SJSA1 (cell line): ENCODE measurements at regions not wholly inside any gene's neighbourhood (a gene's known extent, or its start where the extent isn't known, plus 50 kb on each side); places are given as distances from the start of the nearest gene placed in this dataset.
"Not testable (repeated sequence)": the region's sequence is repeated elsewhere in the genome, so short reads cannot be mapped to it uniquely, and the experiment has no call there.

Experiments used
- DNase-seq, 2 experiments: peaks; one replicate each; pipeline ENCODE4 v3.0.0-alpha.2; 2015 to 2020; ENCODE audit warnings: low spot score in 2 of 2, low read depth in 1 of 2
- H3K27ac ChIP-seq: fragments of 250-450 bp; sonication (Bioruptor Pico); 2 replicates; pipeline ENCODE4 v1.5.1; 2020; ENCODE audit warnings: mild to moderate bottlenecking, moderate library complexity
- H3K27me3 ChIP-seq: fragments of 250-450 bp; sonication (Bioruptor Pico); replicated peaks from 2 replicates; pipeline ENCODE4 v1.5.1; 2020; ENCODE audit warnings: mild to moderate bottlenecking, moderate library complexity
- H3K36me3 ChIP-seq: fragments of 250-450 bp; sonication (Bioruptor Pico); 2 replicates; pipeline ENCODE4 v1.5.1; 2020; ENCODE audit warnings: mild to moderate bottlenecking
- H3K4me1 ChIP-seq: fragments of 250-450 bp; sonication (Bioruptor Pico); replicated peaks from 2 replicates; pipeline ENCODE4 v1.6.1; 2021; ENCODE audit warnings: mild to moderate bottlenecking
- H3K4me3 ChIP-seq: fragments of 250-450 bp; sonication (Bioruptor Pico); 2 replicates; pipeline ENCODE4 v1.5.1; 2020; ENCODE audit warnings: mild to moderate bottlenecking
- H3K9me3 ChIP-seq: fragments of 250-450 bp; sonication (Bioruptor Pico); replicated peaks from 2 replicates; pipeline ENCODE4 v1.5.1; 2020; ENCODE audit warnings: mild to moderate bottlenecking

DNA sequence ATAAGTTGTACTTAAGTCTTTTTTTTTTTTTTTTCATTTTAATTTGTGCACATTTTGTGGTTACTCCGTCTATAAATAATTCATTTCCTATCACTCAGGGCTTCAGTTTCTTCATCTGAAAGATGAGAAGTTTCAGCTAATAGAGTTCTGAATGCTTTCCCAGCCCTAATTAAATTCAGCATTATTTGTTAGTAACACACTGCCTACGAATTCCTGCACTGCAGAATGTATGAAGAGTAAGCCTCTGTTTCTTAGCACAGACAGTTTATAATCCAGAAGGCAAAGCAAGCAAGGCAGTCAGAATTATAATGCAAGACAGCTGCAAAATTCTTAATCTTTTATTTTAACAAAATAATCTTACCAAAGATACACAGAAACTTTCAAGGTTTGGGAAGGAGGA lies 138.0 kb upstream of the GHR start:
- Histone ChIP-seq H3K27ac (no peak overlapping the region), H3K4me1 (no peaks in the 10 kb centered on the region), H3K36me3 (no peaks in the 10 kb centered on the region), H3K27me3 (no peaks in the 10 kb centered on the region), H3K4me3 (no peak overlapping the region), H3K9me3 (no peaks in the 10 kb centered on the region)
- DNase-seq, result no peak

DNA sequence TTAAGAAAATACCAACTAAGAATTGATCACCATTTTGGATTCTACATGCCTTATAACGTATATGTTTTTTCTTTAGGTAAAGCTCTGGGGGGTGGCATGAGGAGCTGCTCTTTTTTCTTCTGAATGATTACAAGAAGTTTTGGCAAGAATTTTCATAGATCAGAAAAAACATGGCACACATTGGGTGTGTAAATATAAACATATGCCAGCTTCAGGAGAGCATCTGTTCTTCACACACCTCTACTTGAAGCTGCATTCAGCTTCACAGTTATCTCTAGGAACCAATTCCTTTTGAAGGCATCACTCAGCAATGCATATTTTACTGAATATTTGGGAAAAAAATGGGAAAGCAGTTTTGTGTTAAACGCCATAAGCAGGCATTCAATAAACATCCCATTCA lies 122.7 kb upstream of the GHR start:
- DNase-seq, result no peak
- Histone ChIP-seq H3K27ac (no peak overlapping the region), H3K27me3 (no peaks in the 10 kb centered on the region), H3K4me3 (no peak overlapping the region), H3K9me3 (no peaks in the 10 kb centered on the region), H3K4me1 (no peaks in the 10 kb centered on the region), H3K36me3 (no peaks in the 10 kb centered on the region)

DNA sequence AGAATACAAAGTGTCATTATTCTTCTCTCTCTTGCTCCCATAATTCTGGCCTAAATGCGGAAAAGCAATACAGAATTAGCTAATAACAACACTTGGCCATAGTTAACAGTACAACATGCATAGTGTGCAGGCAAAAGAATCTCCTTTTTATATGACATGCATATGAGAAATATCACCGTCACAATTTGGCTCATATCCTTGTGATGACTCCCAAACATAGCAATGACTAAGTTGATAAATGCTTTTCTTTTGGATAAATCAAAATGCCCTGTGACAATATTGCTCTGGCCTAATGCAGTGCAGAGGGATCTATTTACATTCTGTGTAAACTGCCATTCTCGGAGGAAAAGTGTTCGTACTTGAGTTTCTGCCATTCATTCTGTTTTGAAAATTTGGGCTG lies 121.9 kb upstream of the GHR start:
- no peaks in the 10 kb centered on the region for H3K9me3 ChIP-seq
- H3K27me3 ChIP-seq, result no peaks in the 10 kb centered on the region
- H3K36me3 ChIP-seq, result no peaks in the 10 kb centered on the region
- no peak for DNase-seq
- H3K4me3 ChIP-seq, result no peak overlapping the region
- no peaks in the 10 kb centered on the region for H3K4me1 ChIP-seq
- H3K27ac ChIP-seq, result no peak overlapping the region

DNA sequence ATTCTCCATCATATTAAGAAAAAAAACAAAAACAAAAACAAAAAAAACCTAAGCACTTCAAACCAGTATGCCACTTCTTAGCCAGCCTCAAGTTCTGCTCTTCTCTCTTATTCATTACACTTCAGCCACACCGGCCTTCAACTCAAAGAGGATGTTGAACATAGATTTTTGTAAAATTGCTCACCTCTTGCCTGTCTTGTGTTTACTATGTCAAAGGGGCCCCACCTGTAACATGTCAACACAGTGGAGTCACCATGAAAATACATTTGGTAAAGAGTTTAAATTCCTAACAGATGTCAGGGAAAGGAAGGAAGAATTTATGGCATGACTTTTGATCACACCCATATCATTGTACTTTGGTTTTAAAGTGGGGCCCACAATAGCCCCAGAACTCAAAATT lies 121.1 kb upstream of the GHR start:
- H3K4me3 ChIP-seq, result no peak overlapping the region
- no peaks in the 10 kb centered on the region for H3K4me1 ChIP-seq
- no peaks in the 10 kb centered on the region for H3K36me3 ChIP-seq
- no peaks in the 10 kb centered on the region for H3K27me3 ChIP-seq
- DNase-seq, result no peak
- H3K9me3 ChIP-seq, result no peaks in the 10 kb centered on the region
- H3K27ac ChIP-seq, result no peak overlapping the region

DNA sequence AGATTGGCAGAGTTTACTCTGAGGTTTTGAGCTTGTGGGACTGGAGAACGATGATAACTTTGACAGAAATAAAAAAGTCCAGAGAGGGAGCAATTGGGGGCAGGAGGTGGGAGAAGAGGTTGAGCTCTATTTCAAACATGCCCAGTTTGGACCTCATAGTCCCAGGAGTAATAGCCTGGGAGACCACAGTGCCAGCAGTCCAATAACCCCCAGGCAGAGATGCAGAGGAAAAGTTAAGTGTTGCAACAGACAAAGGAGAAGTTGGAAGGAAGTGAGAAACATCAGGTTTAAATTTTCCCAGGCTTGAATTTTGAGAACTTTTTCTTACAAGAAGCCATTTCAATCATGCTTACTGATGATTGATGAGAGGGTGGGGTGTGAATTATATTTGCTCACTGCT lies 117.0 kb upstream of the GHR start:
- no peaks in the 10 kb centered on the region for H3K4me1 ChIP-seq
- H3K27ac ChIP-seq, result no peak overlapping the region
- no peaks in the 10 kb centered on the region for H3K9me3 ChIP-seq
- no peak overlapping the region for H3K4me3 ChIP-seq
- no peaks in the 10 kb centered on the region for H3K27me3 ChIP-seq
- DNase-seq, result no peak
- no peaks in the 10 kb centered on the region for H3K36me3 ChIP-seq

DNA sequence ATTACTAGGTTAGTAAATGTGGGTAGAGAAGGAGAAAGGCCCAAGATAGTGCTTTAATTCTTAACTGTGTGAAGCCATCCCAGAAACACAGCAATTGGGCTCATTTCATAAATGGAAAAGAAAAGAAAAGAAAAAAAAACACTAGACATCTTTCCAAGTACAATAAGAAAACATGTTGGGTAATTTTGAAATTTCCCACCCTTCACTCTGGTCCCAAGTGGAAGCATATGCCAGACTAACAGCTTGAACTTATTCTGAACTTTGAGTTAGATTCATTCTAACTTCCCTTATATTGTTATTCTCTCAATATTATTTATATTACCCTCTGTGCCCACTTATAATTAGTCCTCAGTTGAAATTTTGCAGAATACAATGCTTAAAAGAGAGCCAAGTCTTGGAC lies 113.4 kb upstream of the GHR start:
- Histone ChIP-seq H3K4me1 (no peaks in the 10 kb centered on the region), H3K9me3 (no peaks in the 10 kb centered on the region), H3K27me3 (no peaks in the 10 kb centered on the region), H3K36me3 (no peaks in the 10 kb centered on the region), H3K4me3 (no peak overlapping the region), H3K27ac (no peak overlapping the region)
- DNase-seq, result no peak

DNA sequence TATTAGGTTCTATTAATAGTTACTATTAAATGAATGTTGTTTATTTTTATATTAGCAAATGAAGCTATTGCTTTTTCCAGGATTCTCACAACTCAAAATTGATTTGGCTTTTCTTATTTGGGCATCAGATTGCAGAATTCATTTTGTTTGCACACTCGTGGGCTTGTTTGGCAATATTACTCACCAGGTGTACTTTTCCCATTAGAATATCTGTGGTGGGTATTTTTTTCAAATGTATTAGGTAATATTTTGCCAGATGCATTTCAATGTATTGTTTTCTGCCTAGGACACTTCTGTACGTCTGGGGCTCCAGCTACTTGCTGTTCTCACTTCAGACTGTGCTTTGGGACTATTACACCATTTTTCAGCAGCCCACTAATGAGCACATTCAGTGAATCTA lies 108.0 kb upstream of the GHR start:
- Histone ChIP-seq H3K4me1 (no peaks in the 10 kb centered on the region), H3K36me3 (no peaks in the 10 kb centered on the region), H3K27ac (no peak overlapping the region), H3K4me3 (no peak overlapping the region), H3K27me3 (no peaks in the 10 kb centered on the region), H3K9me3 (no peaks in the 10 kb centered on the region)
- DNase-seq, result no peak

DNA sequence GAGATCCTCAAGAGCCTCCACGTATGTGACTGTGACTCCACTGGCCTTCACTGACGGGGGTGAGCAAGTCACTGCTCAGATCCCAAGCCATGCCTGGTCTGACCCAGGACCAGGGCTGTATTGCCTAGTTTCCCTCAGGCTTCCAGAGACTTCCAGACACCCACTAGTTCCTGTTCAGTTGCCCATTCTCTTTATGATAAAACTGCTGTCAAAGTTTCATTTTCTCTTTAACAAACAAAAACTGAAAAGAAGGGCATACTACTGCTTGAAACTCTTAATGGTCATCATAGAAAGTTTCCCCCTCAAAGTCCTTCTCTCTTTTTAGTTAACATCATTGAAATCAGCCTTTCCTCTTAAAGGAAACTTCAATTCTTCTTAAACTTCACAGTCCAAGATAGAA lies 105.7 kb upstream of the GHR start:
- Histone ChIP-seq H3K9me3 (no peaks in the 10 kb centered on the region), H3K4me3 (no peak overlapping the region), H3K27ac (no peak overlapping the region), H3K27me3 (no peaks in the 10 kb centered on the region), H3K36me3 (no peaks in the 10 kb centered on the region), H3K4me1 (no peaks in the 10 kb centered on the region)
- no peak for DNase-seq

DNA sequence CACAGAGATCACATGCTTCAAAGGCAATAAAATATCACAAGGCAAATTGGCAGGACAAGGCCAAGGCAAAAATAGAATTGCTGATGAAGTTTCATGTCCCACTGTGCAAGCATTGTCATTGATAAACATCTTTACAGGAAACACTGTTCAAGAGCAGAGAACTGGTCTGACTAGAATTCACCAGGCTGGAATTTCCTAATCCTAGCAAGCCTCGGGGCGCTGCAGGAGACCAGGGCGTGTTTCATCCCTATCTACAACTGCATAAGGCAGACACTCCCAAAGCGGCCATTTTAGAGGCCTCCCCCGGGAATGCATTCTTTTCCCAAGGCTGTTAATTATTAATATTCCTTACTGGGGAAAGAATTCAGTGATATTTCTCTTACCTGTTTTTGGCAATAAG lies 103.7 kb upstream of the GHR start:
- not testable (repeated sequence) for H3K4me3 ChIP-seq, H3K4me1 ChIP-seq

DNA sequence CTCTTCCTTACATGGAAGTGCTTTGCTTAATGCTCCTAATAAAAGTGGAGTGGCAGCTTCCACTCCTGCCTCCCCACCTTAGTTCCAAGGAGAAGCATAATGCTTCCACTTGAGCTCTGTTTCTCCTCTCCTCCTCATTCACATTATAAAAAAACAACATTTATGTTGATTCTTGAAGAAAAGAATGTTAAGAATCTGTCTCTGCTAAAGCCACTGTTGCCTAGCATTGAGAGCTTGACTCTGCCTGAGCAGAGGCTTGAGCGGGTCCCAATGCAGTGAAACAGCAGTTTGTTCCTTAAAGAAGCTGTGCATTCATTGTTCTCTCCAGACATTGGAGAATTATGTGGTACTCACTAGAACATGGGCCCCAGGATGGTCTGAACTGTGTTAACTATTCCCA lies 101.5 kb upstream of the GHR start:
- no peak for DNase-seq
- no peaks in the 10 kb centered on the region for H3K9me3 ChIP-seq
- no peaks in the 10 kb centered on the region for H3K27me3 ChIP-seq

More for the DNA sequence above, 103.7 kb upstream of the GHR start:
- H3K36me3 ChIP-seq, H3K27ac ChIP-seq, DNase-seq, H3K9me3 ChIP-seq, H3K27me3 ChIP-seq: not testable (repeated sequence)

DNA sequence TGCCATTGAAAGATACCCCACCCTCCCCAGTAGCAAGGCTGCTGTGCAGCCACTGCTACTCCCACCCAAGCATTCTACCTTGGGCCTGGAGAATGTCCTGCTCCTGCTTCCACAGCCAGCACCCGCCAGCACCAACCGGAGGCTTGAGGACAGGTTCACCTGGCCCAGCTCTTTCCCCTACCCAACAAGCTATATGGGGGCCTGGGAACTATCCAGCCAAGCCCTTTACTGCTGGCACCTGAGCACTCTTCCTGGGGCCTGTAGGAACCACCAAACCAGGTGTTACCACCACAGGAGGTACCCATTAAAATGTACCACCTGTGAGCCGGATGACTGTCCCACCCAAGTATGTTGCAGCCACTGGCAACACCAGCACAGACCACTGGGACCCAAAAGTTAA lies 86.1 kb upstream of the GHR start:
- H3K27ac ChIP-seq, result no peak overlapping the region
- no peaks in the 10 kb centered on the region for H3K4me1 ChIP-seq
- DNase-seq, result no peak
- no peak overlapping the region for H3K4me3 ChIP-seq
- no peaks in the 10 kb centered on the region for H3K9me3 ChIP-seq
- H3K36me3 ChIP-seq, result no peaks in the 10 kb centered on the region
- no peaks in the 10 kb centered on the region for H3K27me3 ChIP-seq

More for the DNA sequence above, 101.5 kb upstream of the GHR start:
- Histone ChIP-seq H3K4me1 (no peaks in the 10 kb centered on the region), H3K36me3 (no peaks in the 10 kb centered on the region), H3K4me3 (no peak overlapping the region), H3K27ac (no peak overlapping the region)

DNA sequence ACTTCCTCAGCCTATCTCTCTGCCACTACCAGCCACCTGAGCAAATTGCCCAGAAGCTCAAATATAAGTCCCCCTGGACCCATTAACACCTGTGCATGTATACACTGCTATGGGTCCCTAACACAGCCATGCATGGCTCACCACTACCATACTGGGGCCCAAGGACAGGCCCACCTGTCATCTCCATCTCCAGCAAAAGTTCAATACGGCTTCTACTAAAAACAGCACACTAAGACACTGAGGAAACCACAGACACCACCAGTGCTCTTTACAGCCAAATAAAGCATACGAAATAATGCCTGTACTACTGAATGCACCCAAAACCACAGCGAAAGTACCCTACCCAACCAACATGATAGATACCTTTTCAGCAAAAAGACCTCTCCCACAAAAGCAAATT lies 85.6 kb upstream of the GHR start:
- no peak for DNase-seq
- Histone ChIP-seq H3K27ac (no peak overlapping the region), H3K4me1 (no peaks in the 10 kb centered on the region), H3K4me3 (no peak overlapping the region), H3K36me3 (no peaks in the 10 kb centered on the region), H3K9me3 (no peaks in the 10 kb centered on the region), H3K27me3 (no peaks in the 10 kb centered on the region)

DNA sequence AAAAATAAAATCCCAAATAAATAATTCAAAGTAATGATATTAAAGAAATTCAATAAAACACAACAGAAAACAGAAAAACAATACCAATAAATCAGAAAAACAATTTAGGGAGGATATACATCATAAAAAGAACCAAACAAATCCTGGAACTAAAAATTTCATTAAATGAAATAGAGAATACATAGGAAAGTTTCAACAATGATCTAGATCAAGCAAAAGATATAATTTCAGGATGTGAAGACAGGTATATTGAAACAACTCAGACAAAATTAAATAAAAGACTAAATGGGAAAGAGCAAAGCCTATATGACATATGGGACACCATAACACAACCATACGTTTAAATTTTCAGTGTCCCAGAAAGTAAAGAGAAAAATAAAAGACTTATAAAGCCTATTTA lies 85.1 kb upstream of the GHR start:
- DNase-seq, result no peak
- Histone ChIP-seq H3K9me3 (no peaks in the 10 kb centered on the region), H3K4me3 (no peak overlapping the region), H3K27me3 (no peaks in the 10 kb centered on the region), H3K27ac (no peak overlapping the region), H3K36me3 (no peaks in the 10 kb centered on the region), H3K4me1 (no peaks in the 10 kb centered on the region)

DNA sequence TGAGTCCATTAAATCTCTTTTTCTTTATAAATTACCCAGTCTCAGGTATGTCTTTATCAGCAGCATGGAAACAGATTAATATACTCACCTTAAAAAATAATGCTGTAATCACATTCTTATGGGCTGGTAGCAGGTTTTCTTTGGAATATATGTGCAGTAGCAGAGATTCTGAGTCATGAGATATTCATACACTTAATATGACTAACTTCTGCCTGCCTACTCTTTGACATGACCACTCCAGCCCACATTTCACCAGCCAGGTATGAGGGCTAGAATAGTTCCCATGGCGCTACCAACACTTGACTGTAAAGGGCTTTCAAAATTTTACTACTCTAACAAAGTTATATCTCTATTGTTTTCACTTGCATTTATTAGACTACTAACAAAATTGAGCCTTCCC lies 74.1 kb upstream of the GHR start:
- Histone ChIP-seq H3K4me3 (no peak overlapping the region), H3K9me3 (no peaks in the 10 kb centered on the region), H3K27me3 (no peaks in the 10 kb centered on the region), H3K4me1 (no peaks in the 10 kb centered on the region), H3K36me3 (no peaks in the 10 kb centered on the region), H3K27ac (no peak overlapping the region)
- DNase-seq, result no peak

DNA sequence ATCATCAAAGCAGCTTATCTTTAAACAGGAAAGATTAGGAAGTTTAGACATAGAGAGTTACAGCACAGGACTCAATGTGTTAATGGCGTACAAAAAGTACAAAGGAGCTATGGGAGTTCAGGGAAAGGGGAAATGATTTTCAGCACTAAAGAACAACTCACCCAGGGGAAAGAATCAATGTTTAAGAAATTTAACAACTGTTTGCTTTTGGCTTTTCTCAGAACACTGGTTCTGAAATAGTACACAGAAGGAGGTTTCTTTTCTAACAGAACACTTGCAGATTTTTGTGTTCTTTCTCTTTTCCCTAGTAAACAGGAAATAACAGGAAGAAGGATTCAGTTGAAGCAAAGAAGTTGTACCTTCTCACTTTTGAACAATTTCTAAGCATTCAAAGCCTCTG lies 71.3 kb upstream of the GHR start:
- Histone ChIP-seq H3K4me1 (no peaks in the 10 kb centered on the region), H3K27me3 (no peaks in the 10 kb centered on the region), H3K36me3 (no peaks in the 10 kb centered on the region), H3K27ac (no peak overlapping the region), H3K4me3 (no peak overlapping the region), H3K9me3 (no peaks in the 10 kb centered on the region)
- DNase-seq, result no peak
